ENCODE measurements at regions not wholly inside any gene's neighbourhood (a gene's known extent, or its start where the extent isn't known, plus 50 kb on each side); places are given as distances from the start of the nearest gene placed in this dataset.

GRCh38 chr2:193518041-193518817, 1323.5 kb upstream of the TMEFF2 start (continued):
- TF ChIP-seq RB1 (IDR thresholded peaks at IDR 0.05; ENCODE audit: borderline replicate concordance): no peak
- no peak for TF ChIP-seq POU2F2 (IDR thresholded peaks at IDR 0.05; ENCODE audit: borderline replicate concordance, low read depth, low read length)
- no peak for TF ChIP-seq ZNF622 (IDR thresholded peaks at IDR 0.05)

GRCh38 chr2:193517615-193518014, 1322.9 kb upstream of the TMEFF2 start:
- no peak overlapping the region for H3K4me3 ChIP-seq
- intact Hi-C loops (cut with micrococcal nuclease; ENCODE audit: unreplicated experiment) (no loop called here), in situ Hi-C loops (cut with MboI) (no loop called here)
- H3K79me2 ChIP-seq (ENCODE audit: control insufficient read depth, insufficient read depth, low read length): no peaks in the 10 kb centered on the region
- RAD21 ChIA-PET (ENCODE audit: unreplicated experiment): no interaction called here
- POLR2A ChIA-PET: no interaction called here
- FAIRE-seq: no peak
- H3K4me1 ChIP-seq (ENCODE audit: control insufficient read depth, insufficient read depth, low read length): no peaks in the 10 kb centered on the region
- ATAC-seq: no peak
- no peaks in the 10 kb centered on the region for H4K20me1 ChIP-seq (ENCODE audit: control insufficient read depth, insufficient read depth)
- no TSS peak for BruUV-seq (replicated peaks)
- DNase-seq (ENCODE audit: low read depth, low spot score): no peak
- H3K9ac ChIP-seq (ENCODE audit: control insufficient read depth, insufficient read depth, low read length): no peak overlapping the region
- CTCF ChIA-PET: interaction anchor here (0.7 kb wide), 1 partner anchor 67 kb away, joined by 3 read pairs; no protein-coding TSS in a partner anchor
- H2AFZ ChIP-seq (ENCODE audit: control insufficient read depth, low read depth, low read length): no peak overlapping the region
- TF ChIP-seq SREBF2 (IDR thresholded peaks at IDR 0.05; ENCODE audit: low read length): no peak
- TF ChIP-seq EED (IDR thresholded peaks at IDR 0.05; ENCODE audit: low read depth): no peak
- TF ChIP-seq HDGF (IDR thresholded peaks at IDR 0.05): no peak
- TF ChIP-seq ELK1 (IDR thresholded peaks at IDR 0.05; ENCODE audit: low read depth, low read length): no peak
- TF ChIP-seq SRF (IDR thresholded peaks at IDR 0.05; ENCODE audit: low read depth in 2 of 2, low read length in 2 of 2): no peak
- no peak for TF ChIP-seq ZSCAN29 (IDR thresholded peaks at IDR 0.05)
- TF ChIP-seq SIN3A (IDR thresholded peaks at IDR 0.05; ENCODE audit: low read depth, low read length): no peak
- no peak for TF ChIP-seq DPF2 (IDR thresholded peaks at IDR 0.05)
- TF ChIP-seq ZZZ3 (IDR thresholded peaks at IDR 0.05; ENCODE audit: control insufficient read depth, insufficient read length, low read depth): no peak
- H3K4me2 ChIP-seq (ENCODE audit: control insufficient read depth, insufficient read depth): no peak overlapping the region
- H3K36me3 ChIP-seq (ENCODE audit: control insufficient read depth in 2 of 2, insufficient read depth in 2 of 2, low read length in 1 of 2): no peaks in the 10 kb centered on the region
- H3K9me3 ChIP-seq (replicated peaks; ENCODE audit: control insufficient read depth, insufficient read depth, low read length): no peaks in the 10 kb centered on the region
- SMC1A ChIA-PET (ENCODE audit: uncharacterized antibody, unreplicated experiment): interaction anchor here (1.4 kb wide), 1 partner anchor 26 kb away, joined by 4 read pairs; no protein-coding TSS in a partner anchor
- no peak overlapping the region for H3K27ac ChIP-seq (ENCODE audit: control insufficient read depth, insufficient read depth)
- no peaks in the 10 kb centered on the region for H3K27me3 ChIP-seq (replicated peaks in 1 of 2; ENCODE audit: control insufficient read depth in 2 of 2, insufficient read depth in 2 of 2, low read length in 1 of 2)
- WGBS (ENCODE audit: insufficient coverage, insufficient replicate concordance, low lambda C conversion rate, missing lambda C conversion rate): 0% methylated on average over 1 of the region's 1 CpG

All from GM12878 (cell line).